ENCODE measurements at regions not wholly inside any gene's neighbourhood (a gene's known extent, or its start where the extent isn't known, plus 50 kb on each side); places are given as distances from the start of the nearest gene placed in this dataset.

- Mint-ChIP-seq H3K27me3 (ENCODE audit: low read depth) (no peaks in the 10 kb centered on the region), H3K36me3 (ENCODE audit: low read depth) (no peaks in the 10 kb centered on the region), H3K27ac (no peak overlapping the region), H3K4me1 (ENCODE audit: low read depth) (peaks cover 8% of the 10 kb centered on the region), H3K9me3 (no peaks in the 10 kb centered on the region), H3K4me3 (no peak overlapping the region)
- DNase-seq (ENCODE audit: low spot score) = no peak
Observed at GRCh38 chr20:24745206-24745605, 203.9 kb upstream of the CST7 start.

GRCh38 chr20:24745617-24746350 is 203.3 kb upstream of the CST7 start:
- no peak for DNase-seq (ENCODE audit: low spot score)
- H3K4me3 Mint-ChIP-seq = no peak overlapping the region
- peaks cover 5% of the 10 kb centered on the region for H3K4me1 Mint-ChIP-seq (ENCODE audit: low read depth)
- H3K9me3 Mint-ChIP-seq = no peaks in the 10 kb centered on the region
- H3K27ac Mint-ChIP-seq = no peak overlapping the region
- H3K36me3 Mint-ChIP-seq (ENCODE audit: low read depth) = no peaks in the 10 kb centered on the region
- H3K27me3 Mint-ChIP-seq (ENCODE audit: low read depth) = peaks cover 3% of the 10 kb centered on the region

GRCh38 chr20:24746351-24746685 is 202.8 kb upstream of the CST7 start:
- Mint-ChIP-seq H3K9me3 (no peaks in the 10 kb centered on the region), H3K36me3 (ENCODE audit: low read depth) (no peaks in the 10 kb centered on the region), H3K4me3 (no peak overlapping the region), H3K4me1 (ENCODE audit: low read depth) (peaks cover 5% of the 10 kb centered on the region), H3K27me3 (ENCODE audit: low read depth) (peaks cover 3% of the 10 kb centered on the region), H3K27ac (no peak overlapping the region)
- no peak for DNase-seq (ENCODE audit: low spot score)

- Mint-ChIP-seq H3K4me1 (ENCODE audit: low read depth) (peaks cover 5% of the 10 kb centered on the region), H3K4me3 (no peak overlapping the region), H3K27me3 (ENCODE audit: low read depth) (peaks cover 3% of the 10 kb centered on the region), H3K36me3 (ENCODE audit: low read depth) (no peaks in the 10 kb centered on the region), H3K27ac (no peak overlapping the region), H3K9me3 (no peaks in the 10 kb centered on the region)
- DNase-seq (ENCODE audit: low spot score) = no peak
Observed at GRCh38 chr20:24747010-24747712, 201.9 kb upstream of the CST7 start.

- Mint-ChIP-seq H3K9me3 (no peaks in the 10 kb centered on the region), H3K36me3 (ENCODE audit: low read depth) (no peaks in the 10 kb centered on the region), H3K4me1 (ENCODE audit: low read depth) (peaks cover 5% of the 10 kb centered on the region), H3K27ac (no peak overlapping the region), H3K27me3 (ENCODE audit: low read depth) (peaks cover 3% of the 10 kb centered on the region), H3K4me3 (no peak overlapping the region)
- DNase-seq (ENCODE audit: low spot score) = no peak
Observed at GRCh38 chr20:24747881-24748595, 201.0 kb upstream of the CST7 start.

- DNase-seq (ENCODE audit: low spot score) = no peak
- Mint-ChIP-seq H3K27me3 (ENCODE audit: low read depth) (peaks cover 4% of the 10 kb centered on the region), H3K4me3 (no peak overlapping the region), H3K4me1 (ENCODE audit: low read depth) (peaks cover 5% of the 10 kb centered on the region), H3K9me3 (no peaks in the 10 kb centered on the region), H3K27ac (no peak overlapping the region), H3K36me3 (ENCODE audit: low read depth) (no peaks in the 10 kb centered on the region)
Observed at GRCh38 chr20:24751551-24751950, 197.5 kb upstream of the CST7 start.

GRCh38 chr20:24752612-24753011 is 196.5 kb upstream of the CST7 start:
- DNase-seq (ENCODE audit: low spot score) = no peak
- H3K4me3 Mint-ChIP-seq = no peak overlapping the region
- no peak overlapping the region for H3K27ac Mint-ChIP-seq
- peaks cover 2% of the 10 kb centered on the region for H3K4me1 Mint-ChIP-seq (ENCODE audit: low read depth)
- no peaks in the 10 kb centered on the region for H3K36me3 Mint-ChIP-seq (ENCODE audit: low read depth)
- H3K27me3 Mint-ChIP-seq (ENCODE audit: low read depth) = peaks cover 9% of the 10 kb centered on the region
- no peaks in the 10 kb centered on the region for H3K9me3 Mint-ChIP-seq

GRCh38 chr20:24753130-24753529 is 195.9 kb upstream of the CST7 start:
- Mint-ChIP-seq H3K36me3 (ENCODE audit: low read depth) (no peaks in the 10 kb centered on the region), H3K9me3 (no peaks in the 10 kb centered on the region), H3K4me1 (ENCODE audit: low read depth) (no peaks in the 10 kb centered on the region), H3K27me3 (ENCODE audit: low read depth) (peaks cover 9% of the 10 kb centered on the region), H3K4me3 (no peak overlapping the region), H3K27ac (no peak overlapping the region)
- no peak for DNase-seq (ENCODE audit: low spot score)

- Mint-ChIP-seq H3K4me1 (ENCODE audit: low read depth) (no peaks in the 10 kb centered on the region), H3K4me3 (no peak overlapping the region), H3K27me3 (ENCODE audit: low read depth) (peaks cover 15% of the 10 kb centered on the region), H3K9me3 (no peaks in the 10 kb centered on the region), H3K36me3 (ENCODE audit: low read depth) (no peaks in the 10 kb centered on the region), H3K27ac (no peak overlapping the region)
- DNase-seq (ENCODE audit: low spot score) = no peak
Observed at GRCh38 chr20:24754691-24755090, 194.4 kb upstream of the CST7 start.

- Mint-ChIP-seq H3K36me3 (ENCODE audit: low read depth) (no peaks in the 10 kb centered on the region), H3K27ac (no peak overlapping the region), H3K9me3 (no peaks in the 10 kb centered on the region), H3K4me1 (ENCODE audit: low read depth) (no peaks in the 10 kb centered on the region), H3K4me3 (no peak overlapping the region), H3K27me3 (ENCODE audit: low read depth) (peaks cover 17% of the 10 kb centered on the region)
- no peak for DNase-seq (ENCODE audit: low spot score)
Observed at GRCh38 chr20:24755411-24755922, 193.6 kb upstream of the CST7 start.

GRCh38 chr20:24756292-24757025 is 192.6 kb upstream of the CST7 start:
- Mint-ChIP-seq H3K36me3 (ENCODE audit: low read depth) (no peaks in the 10 kb centered on the region), H3K27me3 (ENCODE audit: low read depth) (peaks cover 18% of the 10 kb centered on the region), H3K4me3 (no peak overlapping the region), H3K9me3 (no peaks in the 10 kb centered on the region), H3K4me1 (ENCODE audit: low read depth) (no peaks in the 10 kb centered on the region), H3K27ac (no peak overlapping the region)
- no peak for DNase-seq (ENCODE audit: low spot score)

GRCh38 chr20:24761220-24762065 is 187.6 kb upstream of the CST7 start:
- Mint-ChIP-seq H3K36me3 (ENCODE audit: low read depth) (no peaks in the 10 kb centered on the region), H3K27me3 (ENCODE audit: low read depth) (peaks cover 22% of the 10 kb centered on the region), H3K4me3 (no peak overlapping the region), H3K27ac (no peak overlapping the region), H3K9me3 (no peaks in the 10 kb centered on the region), H3K4me1 (ENCODE audit: low read depth) (no peaks in the 10 kb centered on the region)
- no peak for DNase-seq (ENCODE audit: low spot score)

- Mint-ChIP-seq H3K4me3 (no peak overlapping the region), H3K27ac (no peak overlapping the region), H3K4me1 (ENCODE audit: low read depth) (no peaks in the 10 kb centered on the region), H3K9me3 (no peaks in the 10 kb centered on the region), H3K36me3 (ENCODE audit: low read depth) (no peaks in the 10 kb centered on the region), H3K27me3 (ENCODE audit: low read depth) (peaks cover 17% of the 10 kb centered on the region)
- no peak for DNase-seq (ENCODE audit: low spot score)
Observed at GRCh38 chr20:24762371-24762770, 186.7 kb upstream of the CST7 start.
